Gastroesophageal sphincter (tissue), 3 donors: ENCODE measurements at regions not wholly inside any gene's neighbourhood (a gene's known extent, or its start where the extent isn't known, plus 50 kb on each side); places are given as distances from the start of the nearest gene placed in this dataset.

Source experiments
- CTCF ChIP-seq, 4 experiments: fragments of 200-600 bp in 2 of 4; fragments of 450-650 bp in 2 of 4; sonication (generic) in 1 of 4; IDR thresholded peaks; one replicate each; pipeline ENCODE4 v1.5.1; 2017 to 2019; ENCODE audit warnings: antibody characterized with exemption in 4 of 4, mild to moderate bottlenecking in 2 of 4, moderate library complexity in 2 of 4
- EP300 ChIP-seq: sonication (generic); formaldehyde crosslinking; IDR thresholded peaks from one replicate; pipeline ENCODE4 v1.6.1; 2017; ENCODE audit warnings: antibody characterized with exemption, mild to moderate bottlenecking
- POLR2A ChIP-seq, 2 donors: fragments of 450-650 bp; IDR thresholded peaks; one replicate each; pipeline ENCODE4 v1.6.1; 2017; ENCODE audit warnings: antibody characterized with exemption in 2 of 2, mild to moderate bottlenecking in 2 of 2, moderate library complexity in 1 of 2
- POLR2AphosphoS5 ChIP-seq: sonication (generic); formaldehyde crosslinking; IDR thresholded peaks from one replicate; pipeline ENCODE4 v1.6.1; 2017; ENCODE audit warnings: antibody characterized with exemption

GRCh38 chr2:180910831-180911665 lies 69.4 kb upstream of the UBE2E3 start:
- TF ChIP-seq POLR2A (IDR thresholded peaks at IDR 0.05): no peak
- no peak for TF ChIP-seq CTCF (IDR thresholded peaks at IDR 0.05)
- TF ChIP-seq POLR2AphosphoS5: no peak
- no peak for TF ChIP-seq EP300
